MCF 10A (cell line): ENCODE measurements at regions not wholly inside any gene's neighbourhood (a gene's known extent, or its start where the extent isn't known, plus 50 kb on each side); places are given as distances from the start of the nearest gene placed in this dataset.

Experiments
- BruUV-seq: library from RNA; stranded (reverse); fragments of 400-500 nt; replicated peaks from 2 replicates; lab custom pipeline; 2021; lab: Mats Ljungman, UMichigan
- CTCF ChIA-PET: fragments of 300-600 bp; sonication (Branson Sonifier 250); formaldehyde crosslinking; extraction: SDS; loops from one replicate; lab custom pipeline; 2021; ENCODE audit warnings: antibody characterized with exemption, inconsistent platforms; lab: Yijun Ruan, JAX
- POLR2A ChIA-PET: fragments of 300-600, 350-650 bp; sonication (Branson Sonifier 250); formaldehyde crosslinking; extraction: SDS; loops from one replicate; lab custom pipeline; 2020; ENCODE audit warnings: antibody characterized with exemption, inconsistent platforms; lab: Yijun Ruan, JAX
- DNase-seq: peaks from one replicate; pipeline ENCODE4 v3.0.0-alpha.2; 2018; ENCODE audit not compliant: unreplicated experiment
- H3K27ac Mint-ChIP-seq: one replicate; pipeline ENCODE4 v1.8.0; 2022; ENCODE audit warnings: mild to moderate bottlenecking, low read depth, mixed read lengths; ENCODE audit not compliant: unreplicated experiment
- H3K27me3 Mint-ChIP-seq: one replicate; pipeline ENCODE4 v1.8.0; 2022; ENCODE audit warnings: mixed read lengths; ENCODE audit not compliant: insufficient read depth, unreplicated experiment
- H3K36me3 Mint-ChIP-seq: one replicate; pipeline ENCODE4 v1.8.0; 2022; ENCODE audit warnings: mild to moderate bottlenecking, moderate library complexity, mixed read lengths; ENCODE audit not compliant: insufficient read depth, unreplicated experiment
- H3K4me1 Mint-ChIP-seq: one replicate; pipeline ENCODE4 v1.8.0; 2022; ENCODE audit warnings: mixed read lengths; ENCODE audit not compliant: insufficient read depth, unreplicated experiment
- H3K4me3 Mint-ChIP-seq: one replicate; pipeline ENCODE4 v1.8.0; 2022; ENCODE audit warnings: mild to moderate bottlenecking, moderate library complexity, mixed read lengths; ENCODE audit not compliant: unreplicated experiment
- H3K9me3 Mint-ChIP-seq: one replicate; pipeline ENCODE4 v1.8.0; 2022; ENCODE audit warnings: mixed read lengths; ENCODE audit not compliant: unreplicated experiment
- intact Hi-C: fragments of 100-400 bp; cut with micrococcal nuclease; formaldehyde crosslinking; loops from 2 replicates; pipeline ENCODE4 v1.14.1; 2022
- TF ChIP-seq, protein P1 (sequence below): fragments of 200-600 bp; IDR thresholded peaks from one replicate; pipeline ENCODE4 v1.8.0; 2022; ENCODE audit warnings: antibody characterized with exemption, mild to moderate bottlenecking; ENCODE audit not compliant: unreplicated experiment

GRCh38 chr13:39281539-39282150 lies 243.4 kb downstream of the NHLRC3 start:
- Mint-ChIP-seq H3K27me3 (peaks cover 69% of the 10 kb centered on the region), H3K9me3 (peaks cover under 1% of the 10 kb centered on the region), H3K4me3 (no peak overlapping the region), H3K4me1 (no peaks in the 10 kb centered on the region), H3K27ac (no peak overlapping the region), H3K36me3 (no peaks in the 10 kb centered on the region)
- no TSS peak for BruUV-seq
- TF ChIP-seq, protein P1, sequence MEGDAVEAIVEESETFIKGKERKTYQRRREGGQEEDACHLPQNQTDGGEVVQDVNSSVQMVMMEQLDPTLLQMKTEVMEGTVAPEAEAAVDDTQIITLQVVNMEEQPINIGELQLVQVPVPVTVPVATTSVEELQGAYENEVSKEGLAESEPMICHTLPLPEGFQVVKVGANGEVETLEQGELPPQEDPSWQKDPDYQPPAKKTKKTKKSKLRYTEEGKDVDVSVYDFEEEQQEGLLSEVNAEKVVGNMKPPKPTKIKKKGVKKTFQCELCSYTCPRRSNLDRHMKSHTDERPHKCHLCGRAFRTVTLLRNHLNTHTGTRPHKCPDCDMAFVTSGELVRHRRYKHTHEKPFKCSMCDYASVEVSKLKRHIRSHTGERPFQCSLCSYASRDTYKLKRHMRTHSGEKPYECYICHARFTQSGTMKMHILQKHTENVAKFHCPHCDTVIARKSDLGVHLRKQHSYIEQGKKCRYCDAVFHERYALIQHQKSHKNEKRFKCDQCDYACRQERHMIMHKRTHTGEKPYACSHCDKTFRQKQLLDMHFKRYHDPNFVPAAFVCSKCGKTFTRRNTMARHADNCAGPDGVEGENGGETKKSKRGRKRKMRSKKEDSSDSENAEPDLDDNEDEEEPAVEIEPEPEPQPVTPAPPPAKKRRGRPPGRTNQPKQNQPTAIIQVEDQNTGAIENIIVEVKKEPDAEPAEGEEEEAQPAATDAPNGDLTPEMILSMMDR: no peak
- POLR2A ChIA-PET: no interaction called here
- intact Hi-C loops: no loop called here
- no peak for DNase-seq
- CTCF ChIA-PET: interaction anchor here (1.0 kb wide), 1 partner anchor 331 kb away, joined by 3 read pairs; no protein-coding TSS in a partner anchor

DNA sequence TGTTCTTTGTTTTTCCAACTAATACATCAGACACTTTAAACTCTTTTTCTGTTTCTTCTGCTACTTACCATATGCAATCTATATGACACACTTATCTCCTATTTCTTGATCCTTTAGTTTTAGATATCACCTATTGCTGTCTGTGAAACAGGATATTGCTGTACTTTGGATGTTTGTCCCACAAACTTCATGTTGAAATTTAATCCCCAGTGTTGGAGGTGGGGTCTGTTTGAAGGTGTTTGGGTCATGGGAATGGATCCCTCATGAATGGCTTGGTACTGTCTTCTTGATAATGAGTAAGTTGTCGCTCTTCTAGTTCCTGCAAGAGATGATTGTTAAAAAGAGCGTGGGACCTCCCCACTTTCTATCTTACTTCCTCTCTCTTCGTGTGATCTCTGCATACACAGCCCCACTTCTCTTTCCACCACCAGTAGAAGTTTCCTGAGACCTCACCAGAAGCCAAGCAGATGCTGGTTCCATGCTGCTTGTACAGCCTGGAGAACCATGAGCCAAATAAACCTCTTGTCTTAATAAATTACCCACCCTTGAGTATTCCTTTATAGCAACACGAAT lies 244.2 kb downstream of the NHLRC3 start:
- CTCF ChIA-PET: interaction anchor here (2.1 kb wide), 1 partner anchor 330 kb away, joined by 9 read pairs; no protein-coding TSS in a partner anchor

DNA sequence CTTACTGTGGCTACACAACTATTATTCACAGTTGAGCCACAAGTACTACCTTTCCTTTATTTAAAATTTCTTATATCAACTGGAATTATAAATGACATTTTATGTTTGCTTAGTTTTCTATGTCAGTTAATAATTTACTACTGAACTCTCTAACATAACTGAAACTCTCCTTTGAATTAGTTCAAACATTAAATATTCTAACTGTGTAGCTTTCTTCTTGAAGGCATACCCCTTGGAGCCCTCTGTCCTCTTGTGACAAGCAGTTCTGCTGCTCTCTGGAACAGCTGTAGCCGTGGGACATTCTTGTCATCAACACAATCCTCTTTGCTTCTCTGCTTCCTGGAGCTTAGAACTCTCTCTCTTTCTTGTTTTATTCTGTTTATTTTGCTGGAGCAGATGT lies 244.8 kb downstream of the NHLRC3 start:
- Mint-ChIP-seq H3K4me1 (no peaks in the 10 kb centered on the region), H3K27ac (no peak overlapping the region), H3K9me3 (peaks cover 9% of the 10 kb centered on the region), H3K36me3 (no peaks in the 10 kb centered on the region), H3K4me3 (no peak overlapping the region), H3K27me3 (peaks cover 55% of the 10 kb centered on the region)
- ChIA-PET POLR2A (interaction anchor here (1.2 kb wide), 1 partner anchor 753 kb away, joined by 3 read pairs; no protein-coding TSS in a partner anchor), CTCF (interaction anchor here (1.2 to 2.1 kb wide), 3 partner anchors 9 to 329 kb away, joined by 5 to 9 read pairs (median 6); partner anchors contain the start of gene LHFPL6)
- intact Hi-C loops: no loop called here
- DNase-seq: no peak
- no TSS peak for BruUV-seq
- TF ChIP-seq, protein P1: no peak

More for the DNA sequence above, 244.2 kb downstream of the NHLRC3 start:
- POLR2A ChIA-PET: interaction anchor here (1.2 kb wide), 1 partner anchor 753 kb away, joined by 3 read pairs; no protein-coding TSS in a partner anchor
- no peak for DNase-seq
- intact Hi-C loops: no loop called here
- H3K27me3 Mint-ChIP-seq: peaks cover 61% of the 10 kb centered on the region
- no peak overlapping the region for H3K27ac Mint-ChIP-seq
- H3K36me3 Mint-ChIP-seq: no peaks in the 10 kb centered on the region
- peaks cover 9% of the 10 kb centered on the region for H3K9me3 Mint-ChIP-seq
- TF ChIP-seq, protein P1: no peak
- H3K4me1 Mint-ChIP-seq: no peaks in the 10 kb centered on the region
- no TSS peak for BruUV-seq
- H3K4me3 Mint-ChIP-seq: no peak overlapping the region

GRCh38 chr13:39284801-39285388 lies 246.6 kb downstream of the NHLRC3 start:
- no peaks in the 10 kb centered on the region for H3K36me3 Mint-ChIP-seq
- POLR2A ChIA-PET: no interaction called here

More at GRCh38 chr13:39284801-39285388, 246.6 kb downstream of the NHLRC3 start:
- H3K27me3 Mint-ChIP-seq: peaks cover 39% of the 10 kb centered on the region
- intact Hi-C loops: no loop called here
- H3K4me3 Mint-ChIP-seq: no peak overlapping the region
- DNase-seq: no peak
- H3K9me3 Mint-ChIP-seq: peaks cover 9% of the 10 kb centered on the region
- no peak overlapping the region for H3K27ac Mint-ChIP-seq
- CTCF ChIA-PET: interaction anchor here (2.1 kb wide), 1 partner anchor 327 kb away, joined by 9 read pairs; no protein-coding TSS in a partner anchor
- TF ChIP-seq, protein P1: no peak
- BruUV-seq: no TSS peak
- H3K4me1 Mint-ChIP-seq: no peaks in the 10 kb centered on the region
